HAP-1 (cell line): ENCODE measurements at regions not wholly inside any gene's neighbourhood (a gene's known extent, or its start where the extent isn't known, plus 50 kb on each side); places are given as distances from the start of the nearest gene placed in this dataset.

Experiments
- DNase-seq, 2 experiments: peaks; one replicate each; pipeline ENCODE4 v3.0.0-alpha.2; 2016 to 2020; ENCODE audit warnings: low spot score in 2 of 2
- H3K27me3 ChIP-seq: fragments of 250-450 bp; sonication (Bioruptor Pico); 2 replicates; pipeline ENCODE4 v1.5.1; 2020; ENCODE audit warnings: low read depth, mild to moderate bottlenecking, moderate library complexity
- H3K36me3 ChIP-seq: fragments of 250-450 bp; sonication (Bioruptor Pico); replicated peaks from 2 replicates; pipeline ENCODE4 v1.5.1; 2020; ENCODE audit warnings: mild to moderate bottlenecking
- H3K4me1 ChIP-seq: fragments of 250-450 bp; sonication (Bioruptor Pico); 2 replicates; pipeline ENCODE4 v1.5.1; 2020; ENCODE audit warnings: mild to moderate bottlenecking
- H3K4me3 ChIP-seq: fragments of 250-450 bp; sonication (Bioruptor Pico); 2 replicates; pipeline ENCODE4 v1.5.1; 2020; ENCODE audit warnings: mild to moderate bottlenecking, moderate library complexity
- H3K9me3 ChIP-seq: fragments of 250-450 bp; sonication (Bioruptor Pico); 2 replicates; pipeline ENCODE4 v1.5.1; 2020; ENCODE audit warnings: mild to moderate bottlenecking, moderate library complexity
- in situ Hi-C: fragments of 300-500 bp; cut with MboI; formaldehyde crosslinking; loops from 3 replicates; pipeline ENCODE4 v1.14.3; 2020; ENCODE audit warnings: low sequenced_read_pairs, inconsistent platforms, mixed read lengths

GRCh38 chr7:12796397-12797127 is 109.1 kb downstream of the ARL4A start:
- H3K36me3 ChIP-seq = no peaks in the 10 kb centered on the region
- no peaks in the 10 kb centered on the region for H3K27me3 ChIP-seq
- DNase-seq = no peak
- no peaks in the 10 kb centered on the region for H3K9me3 ChIP-seq
- in situ Hi-C loops = no loop called here
- H3K4me1 ChIP-seq = no peaks in the 10 kb centered on the region
- no peak overlapping the region for H3K4me3 ChIP-seq

DNA sequence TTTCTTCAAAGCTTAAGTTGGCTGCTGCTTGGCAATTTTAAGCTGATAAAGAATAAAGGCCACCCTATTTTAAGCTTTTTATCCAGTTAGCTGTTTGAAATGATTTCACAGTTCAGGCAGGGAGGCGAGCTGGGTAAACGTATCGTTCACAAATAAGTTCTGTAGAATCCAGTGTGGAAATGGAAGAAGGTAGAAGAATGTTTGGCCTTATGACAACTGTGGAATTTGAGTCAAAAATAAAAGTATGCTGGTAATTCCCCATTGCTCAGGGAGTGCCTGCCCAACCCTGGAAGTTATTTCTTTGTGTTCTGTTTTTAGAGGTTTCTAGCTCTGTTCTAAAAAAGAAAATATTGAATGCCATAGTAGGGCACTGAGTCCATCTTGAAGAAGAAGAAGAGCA is 113.1 kb downstream of the ARL4A start:
- H3K27me3 ChIP-seq = no peaks in the 10 kb centered on the region
- in situ Hi-C loops = no loop called here
- H3K4me1 ChIP-seq = peaks cover 10% of the 10 kb centered on the region
- no peaks in the 10 kb centered on the region for H3K36me3 ChIP-seq
- H3K4me3 ChIP-seq = no peak overlapping the region
- H3K9me3 ChIP-seq = no peaks in the 10 kb centered on the region
- DNase-seq = no peak

DNA sequence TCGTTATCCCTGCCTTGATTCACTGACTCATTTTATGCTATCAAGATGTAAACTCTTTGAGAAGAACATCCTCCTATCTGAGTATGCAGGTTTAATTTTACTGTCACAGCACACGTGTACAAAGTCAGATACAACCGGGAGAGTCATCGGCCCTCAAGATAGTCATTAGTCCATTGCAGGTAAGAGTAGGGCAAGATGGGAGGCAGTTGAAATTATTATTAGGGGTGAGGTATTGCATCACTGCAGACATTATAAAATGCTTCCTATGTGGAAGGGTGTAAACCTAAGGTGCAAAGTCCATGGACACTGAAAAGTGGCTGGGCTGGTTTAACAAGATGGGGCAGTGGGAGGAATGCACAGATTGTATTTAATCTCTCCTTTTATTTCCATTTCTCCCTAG is 113.7 kb downstream of the ARL4A start:
- no peak overlapping the region for H3K4me3 ChIP-seq
- in situ Hi-C loops = no loop called here

DNA sequence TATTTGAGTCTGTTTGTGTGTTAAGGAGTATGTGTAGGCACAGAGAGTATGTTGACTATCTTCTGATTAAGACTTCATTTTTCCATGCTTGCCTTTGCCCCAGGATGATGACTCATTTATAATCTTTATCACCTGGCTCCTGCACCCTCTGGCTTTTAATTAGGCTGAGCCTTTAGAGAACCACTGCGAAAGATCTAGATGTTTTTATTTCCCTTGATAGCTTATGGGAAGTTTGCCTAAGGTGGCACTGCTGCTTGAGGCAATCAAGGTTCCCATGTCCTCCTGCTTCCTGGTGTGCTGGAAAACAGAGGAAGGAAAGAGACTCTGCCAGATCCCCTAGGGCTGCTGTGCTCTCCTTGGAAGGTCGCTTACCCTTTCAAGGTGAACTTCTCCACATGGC is 114.6 kb downstream of the ARL4A start:
- in situ Hi-C loops = no loop called here
- no peaks in the 10 kb centered on the region for H3K9me3 ChIP-seq
- DNase-seq = no peak
- H3K27me3 ChIP-seq = no peaks in the 10 kb centered on the region
- no peaks in the 10 kb centered on the region for H3K36me3 ChIP-seq
- no peak overlapping the region for H3K4me3 ChIP-seq
- peaks cover 20% of the 10 kb centered on the region for H3K4me1 ChIP-seq

More for the DNA sequence above, 113.7 kb downstream of the ARL4A start:
- Histone ChIP-seq H3K27me3 (no peaks in the 10 kb centered on the region), H3K36me3 (no peaks in the 10 kb centered on the region), H3K4me1 (peaks cover 16% of the 10 kb centered on the region), H3K9me3 (no peaks in the 10 kb centered on the region)
- no peak for DNase-seq

DNA sequence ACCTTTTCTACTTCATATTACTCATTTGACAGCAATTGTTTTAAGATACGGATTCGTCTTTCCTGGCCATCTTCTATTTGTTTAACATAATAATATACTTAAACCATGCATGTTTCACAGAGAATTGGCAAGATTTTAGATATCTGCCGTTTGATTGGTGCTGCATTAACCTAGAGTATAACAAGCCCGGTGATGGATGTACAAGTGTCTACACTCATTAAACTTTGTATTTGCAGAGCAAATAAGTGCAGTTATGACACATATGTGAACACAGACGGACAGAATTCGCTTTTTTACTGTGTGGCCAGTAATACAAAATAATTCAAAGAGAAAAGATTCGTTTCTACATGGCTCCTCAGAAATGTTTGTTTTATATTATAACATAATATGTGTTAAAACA is 116.1 kb downstream of the ARL4A start:
- in situ Hi-C loops = no loop called here
- no peak for DNase-seq
- peaks cover 20% of the 10 kb centered on the region for H3K4me1 ChIP-seq
- H3K9me3 ChIP-seq = no peaks in the 10 kb centered on the region
- H3K36me3 ChIP-seq = no peaks in the 10 kb centered on the region
- no peaks in the 10 kb centered on the region for H3K27me3 ChIP-seq
- no peak overlapping the region for H3K4me3 ChIP-seq

DNA sequence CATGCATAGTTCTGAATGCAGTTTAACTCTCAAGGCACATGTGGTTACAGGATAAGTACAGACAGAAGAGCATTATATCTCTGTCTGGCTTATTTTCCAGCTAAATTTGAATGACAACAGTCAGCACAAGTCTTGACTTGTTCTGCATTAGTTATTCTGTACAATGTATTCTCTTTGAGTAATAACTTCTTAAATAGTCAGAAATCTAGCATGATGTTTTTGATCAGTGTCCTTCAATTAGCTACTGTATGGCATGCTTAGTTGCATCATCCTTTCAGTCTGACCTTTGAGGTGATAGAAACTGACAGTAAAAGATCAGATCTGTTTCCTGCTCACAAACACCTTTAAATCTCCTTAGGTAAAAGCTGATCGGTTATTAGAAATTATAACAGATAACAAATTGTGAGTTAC is 118.1 kb downstream of the ARL4A start:
- H3K27me3 ChIP-seq = no peaks in the 10 kb centered on the region
- DNase-seq = peak in 1 of 2 experiments; percentile 77
- no peaks in the 10 kb centered on the region for H3K36me3 ChIP-seq
- in situ Hi-C loops = no loop called here
- H3K4me3 ChIP-seq = no peak overlapping the region
- peaks cover 20% of the 10 kb centered on the region for H3K4me1 ChIP-seq
- no peaks in the 10 kb centered on the region for H3K9me3 ChIP-seq

GRCh38 chr7:12805957-12806356 is 118.5 kb downstream of the ARL4A start:
- H3K4me1 ChIP-seq = peaks cover 20% of the 10 kb centered on the region
- H3K27me3 ChIP-seq = no peaks in the 10 kb centered on the region
- H3K4me3 ChIP-seq = no peak overlapping the region
- no peaks in the 10 kb centered on the region for H3K36me3 ChIP-seq
- H3K9me3 ChIP-seq = no peaks in the 10 kb centered on the region
- in situ Hi-C loops = no loop called here
- DNase-seq = peak; percentile 18 to 21

DNA sequence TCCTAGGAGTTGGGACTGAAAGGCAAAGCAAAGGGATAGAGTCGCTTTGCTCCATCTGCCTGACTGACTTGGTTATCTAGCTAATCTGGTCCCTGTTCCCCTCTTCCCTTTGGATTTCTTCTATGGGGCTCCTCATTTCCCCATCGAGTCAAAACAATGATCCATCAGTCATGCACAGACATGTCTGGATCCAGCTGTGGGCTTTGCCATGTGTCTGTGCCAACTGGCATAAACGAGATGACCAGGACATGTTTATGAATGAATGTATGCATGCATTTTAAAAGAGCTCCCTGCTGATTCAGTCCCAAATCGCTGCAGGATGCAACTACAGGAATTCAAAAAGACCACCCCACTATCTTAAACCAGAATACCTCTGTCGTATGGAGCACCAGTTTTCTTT is 122.0 kb downstream of the ARL4A start:
- Histone ChIP-seq H3K4me3 (no peak overlapping the region), H3K4me1 (peaks cover 20% of the 10 kb centered on the region), H3K9me3 (no peaks in the 10 kb centered on the region), H3K36me3 (no peaks in the 10 kb centered on the region), H3K27me3 (no peaks in the 10 kb centered on the region)
- no peak for DNase-seq
- in situ Hi-C loops = no loop called here

GRCh38 chr7:12812111-12812510 is 124.7 kb downstream of the ARL4A start:
- DNase-seq = no peak
- Histone ChIP-seq H3K4me3 (no peak overlapping the region), H3K27me3 (no peaks in the 10 kb centered on the region), H3K9me3 (no peaks in the 10 kb centered on the region), H3K36me3 (no peaks in the 10 kb centered on the region), H3K4me1 (no peaks in the 10 kb centered on the region)
- in situ Hi-C loops = no loop called here

DNA sequence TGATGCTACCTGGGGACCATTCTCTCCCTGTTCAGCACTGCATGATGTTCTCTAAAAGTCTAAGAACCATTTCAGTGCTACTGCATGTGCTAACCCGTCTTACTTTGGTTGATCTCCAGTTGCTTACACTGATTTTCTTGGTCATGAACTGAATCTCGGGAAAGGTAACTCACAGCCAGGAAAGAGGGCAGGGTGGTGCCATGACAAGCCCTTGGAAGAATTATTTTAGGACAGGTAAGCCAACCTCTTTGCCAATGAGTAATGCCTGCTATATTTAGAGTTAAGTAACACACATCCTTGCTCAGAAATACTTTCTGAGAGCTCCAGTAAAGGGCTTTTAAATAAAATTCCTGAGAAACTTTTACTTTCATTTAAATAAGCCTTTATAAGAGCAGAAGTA is 126.7 kb downstream of the ARL4A start:
- Histone ChIP-seq H3K9me3 (no peaks in the 10 kb centered on the region), H3K27me3 (no peaks in the 10 kb centered on the region), H3K4me3 (no peak overlapping the region), H3K4me1 (no peaks in the 10 kb centered on the region; the same call in 1 of the 2 replicates), H3K36me3 (no peaks in the 10 kb centered on the region)
- in situ Hi-C loops = no loop called here
- no peak for DNase-seq

GRCh38 chr7:12814828-12815227 is 127.4 kb downstream of the ARL4A start:
- no peak overlapping the region for H3K4me3 ChIP-seq
- in situ Hi-C loops = no loop called here
- no peaks in the 10 kb centered on the region for H3K27me3 ChIP-seq
- H3K9me3 ChIP-seq = no peaks in the 10 kb centered on the region
- H3K36me3 ChIP-seq = no peaks in the 10 kb centered on the region
- no peaks in the 10 kb centered on the region; the same call in 1 of the 2 replicates for H3K4me1 ChIP-seq
- DNase-seq = no peak

DNA sequence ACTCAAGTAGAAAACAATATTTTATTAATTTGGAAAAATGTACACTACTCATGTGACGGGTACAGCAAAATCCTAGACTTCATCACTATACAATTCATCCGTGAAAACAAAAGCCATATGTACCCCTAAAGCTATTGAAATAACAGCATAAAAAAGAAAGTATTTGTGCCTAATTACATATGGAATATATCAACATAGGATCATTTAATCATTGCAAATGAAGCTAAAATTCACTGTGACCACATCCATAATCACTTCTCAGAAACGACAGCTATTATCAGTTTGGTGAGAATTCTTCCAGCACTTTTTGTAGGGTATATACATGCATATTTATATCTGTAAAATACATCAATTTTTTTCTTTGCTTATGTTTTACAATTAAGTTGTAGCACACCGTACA is 128.0 kb downstream of the ARL4A start:
- H3K4me3 ChIP-seq = no peak overlapping the region
- H3K36me3 ChIP-seq = no peaks in the 10 kb centered on the region
- H3K27me3 ChIP-seq = no peaks in the 10 kb centered on the region
- H3K9me3 ChIP-seq = no peaks in the 10 kb centered on the region
- in situ Hi-C loops = no loop called here
- no peak for DNase-seq
- H3K4me1 ChIP-seq = no peaks in the 10 kb centered on the region; the same call in 1 of the 2 replicates

DNA sequence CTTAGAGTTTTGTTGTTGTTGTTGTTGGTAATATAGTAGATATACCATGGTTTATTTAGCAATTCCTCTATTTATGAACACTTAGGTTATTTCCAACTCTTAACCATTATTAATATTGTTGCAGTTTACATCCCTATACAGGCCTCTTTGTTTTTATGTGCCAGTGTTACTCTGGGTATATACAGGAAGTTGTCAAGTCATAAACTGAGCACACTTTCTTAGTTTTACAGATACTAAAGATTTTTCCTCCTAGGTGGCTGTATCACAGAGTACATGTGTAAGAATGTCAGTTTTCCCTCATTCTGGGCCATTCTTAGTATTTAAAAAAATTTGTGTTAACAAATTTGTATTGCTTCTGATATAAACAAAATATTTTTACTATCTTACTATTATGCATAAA is 128.4 kb downstream of the ARL4A start:
- Histone ChIP-seq H3K4me3 (no peak overlapping the region), H3K27me3 (no peaks in the 10 kb centered on the region), H3K9me3 (no peaks in the 10 kb centered on the region), H3K4me1 (no peaks in the 10 kb centered on the region; the same call in 1 of the 2 replicates), H3K36me3 (no peaks in the 10 kb centered on the region)
- in situ Hi-C loops = no loop called here
- DNase-seq = no peak

DNA sequence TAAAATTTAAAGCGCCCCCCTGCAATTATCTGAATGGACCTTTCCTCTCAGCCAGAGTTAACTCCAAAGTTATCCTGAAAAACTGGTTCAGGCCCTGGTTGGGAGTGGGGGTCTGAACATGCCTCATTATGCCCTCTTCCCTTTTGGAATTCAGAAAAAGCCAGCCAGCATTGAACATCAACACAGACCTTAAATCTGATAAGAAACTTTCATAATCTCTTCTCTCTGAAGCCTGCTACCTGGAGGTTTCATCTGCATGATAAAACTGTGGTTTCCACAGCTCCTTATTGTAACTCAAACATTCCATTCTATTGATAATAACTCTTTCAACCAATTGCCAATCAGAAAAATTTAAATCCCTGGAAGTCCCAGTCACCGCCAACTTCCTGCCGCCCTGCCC is 133.3 kb downstream of the ARL4A start:
- peak; percentile 18 to 42 for DNase-seq
- in situ Hi-C loops = no loop called here
- H3K9me3 ChIP-seq = no peaks in the 10 kb centered on the region
- H3K4me1 ChIP-seq = no peaks in the 10 kb centered on the region; the same call in 1 of the 2 replicates
- H3K36me3 ChIP-seq = no peaks in the 10 kb centered on the region
- H3K27me3 ChIP-seq = no peaks in the 10 kb centered on the region
- no peak overlapping the region for H3K4me3 ChIP-seq

- Histone ChIP-seq H3K9me3 (no peaks in the 10 kb centered on the region), H3K36me3 (no peaks in the 10 kb centered on the region), H3K4me3 (no peak overlapping the region), H3K4me1 (no peaks in the 10 kb centered on the region; the same call in 1 of the 2 replicates), H3K27me3 (no peaks in the 10 kb centered on the region)
- DNase-seq = no peak
- in situ Hi-C loops = no loop called here
Observed at GRCh38 chr7:12821746-12822145, 134.3 kb downstream of the ARL4A start.
